Stimulated activated CD8-positive, alpha-beta memory T cell treated with anti-CD3 and anti-CD28 coated beads, Interleukin-15, amount 100 ng/mL, for 24 hours (primary cell): ENCODE measurements at regions not wholly inside any gene's neighbourhood (a gene's known extent, or its start where the extent isn't known, plus 50 kb on each side); places are given as distances from the start of the nearest gene placed in this dataset.

Experiments used
- DNase-seq: peaks from one replicate; pipeline ENCODE4 v3.0.0-alpha.2; 2020; ENCODE audit warnings: low read depth

DNA sequence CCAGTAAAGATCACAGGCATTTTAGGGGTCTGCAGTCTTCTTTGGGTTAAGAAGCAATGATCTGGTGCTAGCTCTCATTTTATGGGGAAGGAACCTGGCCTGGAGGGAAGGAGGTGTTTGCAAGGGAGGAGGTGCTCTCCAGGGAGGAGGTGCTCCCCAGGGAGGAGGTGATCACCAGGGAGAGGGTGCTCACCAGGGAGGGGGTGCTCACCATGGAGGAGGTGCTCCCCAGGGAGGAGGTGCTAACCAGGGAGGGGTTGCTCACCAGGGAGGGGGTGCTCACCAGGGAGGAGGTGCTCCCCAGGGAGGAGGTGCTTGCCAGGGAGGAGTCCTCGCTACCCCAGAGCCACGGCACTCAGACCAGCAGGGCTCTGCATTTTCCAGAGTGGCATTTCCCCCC is 115.7 kb downstream of the TLE3 start:
- DNase-seq = no peak

DNA sequence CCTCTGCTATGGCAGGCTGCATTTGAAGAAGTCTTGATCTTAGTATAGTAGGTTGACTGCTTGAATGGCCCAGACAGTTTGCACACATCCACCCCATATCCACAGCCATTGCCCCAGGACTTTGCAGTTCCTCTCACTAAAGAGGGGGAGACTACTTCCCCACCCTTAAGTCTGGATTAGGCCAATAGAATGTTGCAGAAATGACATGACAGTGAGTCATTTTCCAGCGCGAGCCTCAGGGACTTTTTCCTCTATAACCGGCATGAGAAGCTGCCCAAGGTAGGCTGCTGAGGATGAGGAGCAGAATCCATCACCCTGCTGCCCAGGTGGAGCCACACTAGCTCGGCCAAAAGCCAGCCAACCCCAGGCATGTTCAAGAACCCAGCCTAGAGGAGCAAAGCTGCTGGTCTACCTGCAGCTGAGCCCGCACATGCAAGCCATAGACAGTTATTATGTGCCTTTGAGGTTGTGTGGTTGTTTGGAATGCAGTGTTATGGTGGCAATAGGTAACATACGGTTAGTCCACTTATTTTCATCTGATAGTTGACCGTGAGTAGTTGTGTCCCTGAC is 113.9 kb downstream of the TLE3 start:
- no peak for DNase-seq

DNA sequence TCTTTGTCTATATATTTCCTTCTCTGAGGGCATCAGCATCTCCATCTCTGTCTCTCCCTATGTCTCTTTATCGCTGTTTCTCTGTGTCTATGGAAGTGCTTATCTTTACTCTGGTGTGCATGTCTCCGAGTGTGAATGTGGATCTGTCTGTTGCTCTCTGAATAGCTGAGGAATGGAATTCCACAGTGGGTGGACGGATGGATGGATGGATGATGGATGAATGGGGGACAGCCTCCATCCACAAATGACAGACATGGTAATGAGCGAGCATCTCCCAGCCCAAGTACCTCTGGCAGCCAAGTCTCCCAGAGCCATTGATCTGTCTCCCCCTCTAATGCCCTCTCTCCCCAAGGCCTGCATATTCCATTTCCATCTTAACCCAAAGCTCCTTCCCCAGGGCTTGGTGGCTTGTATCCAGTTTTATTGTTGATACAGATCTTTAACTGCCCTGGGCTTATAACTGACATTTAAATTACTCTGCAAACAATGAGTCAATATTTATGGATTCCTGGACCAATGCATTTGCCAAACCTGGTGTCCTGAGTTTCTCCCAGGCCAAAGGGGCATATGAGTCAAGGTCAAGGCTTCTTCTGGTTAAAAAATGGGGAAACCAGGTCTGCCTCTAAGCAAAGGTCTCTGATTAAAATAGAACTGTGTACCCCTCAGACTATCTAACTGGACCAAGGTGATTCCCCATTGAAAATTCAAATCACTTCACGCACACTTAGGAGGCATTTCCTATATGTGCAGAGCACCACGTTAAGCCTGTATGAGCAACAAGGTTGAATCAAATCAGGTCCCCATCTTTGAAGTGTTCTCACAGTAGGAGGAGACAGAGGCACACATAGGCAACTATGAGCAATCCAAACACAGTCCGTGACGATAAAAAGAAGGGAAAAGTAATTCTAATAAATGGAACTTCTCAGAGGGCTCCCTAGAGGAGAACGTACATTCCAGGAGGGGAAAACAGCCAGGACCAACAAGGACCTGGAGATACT is 109.9 kb downstream of the TLE3 start:
- DNase-seq = no peak

DNA sequence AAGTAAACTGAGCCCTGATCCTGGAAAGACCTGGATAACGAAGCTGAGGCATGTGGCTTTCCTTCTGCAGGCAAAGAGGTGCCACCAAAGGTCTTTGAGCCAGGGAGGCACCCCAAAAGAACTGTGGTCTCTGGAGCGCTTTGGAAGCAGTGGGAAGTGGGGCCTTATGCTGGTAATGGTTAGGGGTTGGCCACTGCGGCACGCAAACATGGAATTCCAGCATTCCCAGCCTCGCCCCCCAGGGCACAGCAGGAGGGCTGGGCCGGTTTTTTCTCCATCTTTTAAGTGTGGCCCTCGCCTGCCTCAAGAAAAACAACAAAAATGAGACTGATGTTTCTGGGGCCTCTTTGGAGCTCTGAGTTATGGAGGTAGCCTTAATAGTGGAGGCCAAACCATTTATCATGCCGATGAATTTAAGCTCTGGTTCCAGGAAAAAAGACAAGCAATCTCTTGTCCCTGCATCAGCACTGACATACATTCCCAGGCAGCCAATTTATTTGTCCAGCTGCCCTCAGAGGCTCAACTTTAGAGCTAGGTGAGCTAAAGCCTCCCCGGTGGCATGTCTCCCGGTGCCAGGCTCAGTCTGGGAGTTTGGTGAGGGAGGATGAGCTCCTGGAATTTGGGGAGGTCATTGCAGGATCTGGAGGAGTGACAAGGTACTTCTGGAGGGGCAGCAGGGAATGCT is 109.0 kb downstream of the TLE3 start:
- DNase-seq = no peak

DNA sequence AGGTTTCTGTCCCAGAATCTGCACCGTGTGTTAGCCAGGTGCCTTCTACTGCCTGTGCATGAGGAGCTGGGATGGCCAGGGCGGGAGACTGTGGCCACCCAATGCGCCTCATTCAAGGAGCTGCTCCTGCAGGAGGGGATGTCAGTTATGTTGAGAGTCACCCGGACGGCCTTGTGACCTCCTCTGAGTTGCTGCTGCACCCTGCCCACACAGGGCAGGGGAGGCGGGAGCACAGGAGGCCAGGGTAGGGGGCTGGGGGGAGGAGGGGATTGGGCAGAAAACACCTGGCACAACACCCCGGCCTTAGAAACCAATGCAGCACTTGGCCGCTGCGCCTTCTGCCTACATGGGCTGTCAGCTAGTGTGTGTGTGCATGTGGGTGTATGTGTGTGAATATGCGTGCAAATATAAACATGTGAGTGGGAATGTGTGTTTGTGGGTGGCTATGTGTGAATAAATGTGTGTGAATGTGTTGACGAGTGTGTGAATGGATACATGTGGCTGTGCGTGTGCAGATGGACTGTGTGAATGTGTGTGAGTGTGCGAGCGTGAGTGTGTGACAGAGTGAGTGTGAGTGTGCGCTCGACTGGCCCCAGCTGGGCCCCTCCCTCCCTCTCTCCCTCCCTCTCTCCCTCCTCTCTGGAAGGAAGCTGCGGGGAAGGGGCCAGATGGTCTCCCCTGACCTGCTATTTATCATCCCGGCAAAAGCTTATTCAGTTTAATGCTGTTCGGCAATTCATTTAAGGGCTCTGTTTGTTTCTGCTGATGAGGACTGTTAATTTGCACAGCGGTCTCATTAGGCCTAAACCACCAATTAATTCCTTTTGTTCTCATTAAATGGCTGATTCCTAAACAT is 106.9 kb downstream of the TLE3 start:
- DNase-seq = no peak

DNA sequence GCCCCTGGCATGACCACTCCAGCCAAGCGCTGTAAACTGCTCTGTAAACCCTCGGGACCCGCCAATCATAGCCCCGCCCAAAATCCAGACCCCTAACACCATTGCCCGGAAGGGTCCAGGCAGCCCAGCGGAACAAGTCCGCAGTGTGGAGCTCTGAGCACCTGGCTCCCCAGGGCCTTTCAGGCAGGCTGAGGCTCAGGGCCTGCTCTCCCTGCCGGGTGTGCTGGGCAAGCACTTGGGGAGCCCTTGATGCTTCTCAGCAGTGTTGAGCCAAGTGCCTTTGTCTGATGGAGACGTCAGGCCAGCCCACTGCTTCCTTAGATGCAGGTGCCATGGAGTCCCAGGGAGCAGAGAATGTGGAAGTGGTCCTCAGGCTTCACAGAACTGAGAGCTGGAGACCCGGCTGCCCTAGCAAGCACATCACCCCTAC is 106.2 kb downstream of the TLE3 start:
- no peak for DNase-seq

DNA sequence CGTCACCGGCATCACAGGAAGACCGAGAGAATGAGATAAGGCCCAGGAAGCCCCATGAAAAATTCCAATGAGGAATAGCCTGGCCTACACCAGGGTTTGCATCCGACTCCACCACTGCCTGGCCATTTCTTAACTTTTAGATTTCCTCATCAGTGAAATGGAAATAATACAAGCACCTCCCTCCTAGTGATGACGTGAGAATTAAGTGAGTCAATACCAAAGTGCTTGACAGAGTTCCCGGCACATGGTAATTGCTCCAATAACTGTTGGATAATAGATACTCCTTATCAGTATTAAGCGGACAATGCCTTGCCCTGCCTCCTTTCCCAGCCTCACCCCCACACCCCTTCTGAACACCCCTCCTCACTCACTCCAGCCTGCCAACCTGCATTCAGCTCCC is 105.4 kb downstream of the TLE3 start:
- DNase-seq = no peak

DNA sequence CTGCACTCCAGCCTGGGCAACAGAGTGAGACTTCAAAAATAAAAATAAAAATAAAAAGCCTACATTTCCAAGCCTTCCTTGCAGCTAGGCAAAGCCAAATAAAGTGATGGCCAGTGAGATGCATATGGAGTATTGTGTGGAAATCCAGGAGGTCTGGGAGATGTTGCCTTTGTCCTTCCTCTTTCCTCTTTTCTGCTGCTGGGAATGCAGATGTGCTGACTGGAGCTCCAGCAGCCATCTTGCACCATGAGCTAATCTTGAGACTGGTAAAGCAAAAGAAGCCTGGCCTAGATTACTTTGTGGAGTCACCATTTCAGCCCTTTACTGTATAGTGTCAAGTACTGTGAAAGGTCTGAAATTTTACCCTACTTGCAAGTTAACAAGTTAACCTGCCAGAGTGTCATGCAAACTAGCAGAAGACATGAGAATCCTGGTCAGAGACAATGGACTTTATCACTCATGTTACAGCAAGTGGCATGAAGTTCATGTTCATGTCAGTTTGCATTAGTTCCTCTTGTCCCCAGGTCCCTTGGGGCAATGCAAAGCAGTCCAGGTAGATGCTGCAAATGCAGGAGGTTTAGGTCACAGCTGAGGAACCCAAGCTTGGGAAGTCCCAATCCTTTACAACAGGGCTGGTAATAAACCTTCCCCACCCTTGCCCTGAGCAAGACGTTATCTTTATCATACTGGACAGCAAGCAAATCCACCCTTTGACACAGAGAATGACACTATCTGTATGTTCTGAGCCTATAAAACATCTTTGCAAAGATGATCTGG is 103.1 kb downstream of the TLE3 start:
- DNase-seq = no peak

DNA sequence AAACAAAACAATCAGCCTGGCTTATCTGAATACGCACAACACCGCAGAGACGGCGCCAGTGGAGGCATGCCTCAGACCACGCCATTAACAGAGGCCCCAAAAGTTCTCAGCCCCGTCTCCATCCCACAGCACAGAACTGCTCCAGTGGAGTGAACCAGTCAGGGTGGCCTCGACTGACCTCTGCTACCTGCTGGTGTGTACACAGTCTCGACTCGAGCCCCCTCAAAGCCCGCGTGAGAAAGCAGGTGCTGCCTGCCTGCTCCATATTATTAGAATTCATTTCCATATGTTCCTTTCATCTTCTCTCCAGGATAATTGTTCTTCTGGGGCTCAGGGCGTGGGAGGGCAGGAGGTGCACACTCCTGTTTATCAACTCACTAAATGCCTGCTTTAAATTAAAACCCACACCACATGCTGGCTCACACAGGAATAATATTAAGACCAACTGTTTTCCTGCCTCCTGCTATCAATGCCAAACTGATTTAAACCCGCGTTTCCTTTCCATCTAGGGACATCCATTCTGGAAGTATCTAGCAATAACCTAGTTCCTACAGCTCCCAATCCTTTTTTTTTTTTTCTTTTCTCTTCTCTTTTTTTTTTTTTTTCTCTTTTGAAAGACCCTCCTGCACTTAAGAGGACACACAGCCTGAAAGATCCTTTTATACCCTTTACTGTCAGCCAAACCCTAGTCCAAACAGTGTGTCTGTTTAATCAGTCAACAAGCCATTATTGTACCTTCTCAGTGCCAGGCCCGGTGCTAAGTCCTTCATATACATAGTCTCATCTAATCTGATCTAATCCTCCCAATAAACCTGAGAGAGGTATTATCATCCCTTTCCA is 101.2 kb downstream of the TLE3 start:
- DNase-seq = no peak

DNA sequence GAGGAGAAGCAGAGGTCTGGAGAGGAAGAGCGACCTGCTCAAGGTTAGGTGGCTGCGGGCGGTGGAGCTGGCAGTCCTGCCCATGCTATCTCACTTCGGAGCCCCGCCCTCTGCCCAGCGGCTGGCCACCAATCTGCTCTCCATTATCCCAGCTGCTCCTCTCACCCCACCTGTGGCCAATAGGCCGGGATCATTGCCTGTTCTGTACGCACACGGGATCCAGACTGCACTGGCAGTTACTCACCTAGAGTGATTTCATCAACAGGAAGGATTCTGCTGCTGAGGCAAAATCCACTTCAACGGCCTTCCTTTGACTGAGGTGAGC is 100.6 kb downstream of the TLE3 start:
- DNase-seq = no peak
